OCI-LY3 (cell line): ENCODE measurements at regions not wholly inside any gene's neighbourhood (a gene's known extent, or its start where the extent isn't known, plus 50 kb on each side); places are given as distances from the start of the nearest gene placed in this dataset.

ENCODE experiments used
- CTCF ChIP-seq: fragments of 200-600, 300-600 bp; sonication (generic); IDR thresholded peaks from 2 replicates; pipeline ENCODE4 v1.5.1; 2014; ENCODE audit warnings: antibody characterized with exemption, low read length, low read depth
- EZH2phosphoT487 ChIP-seq: fragments of 200-600 bp; shearing (Covaris generic); IDR thresholded peaks from 2 replicates; pipeline ENCODE4 v1.6.1; 2018; ENCODE audit warnings: antibody characterized with exemption, mixed run types, low read depth

DNA sequence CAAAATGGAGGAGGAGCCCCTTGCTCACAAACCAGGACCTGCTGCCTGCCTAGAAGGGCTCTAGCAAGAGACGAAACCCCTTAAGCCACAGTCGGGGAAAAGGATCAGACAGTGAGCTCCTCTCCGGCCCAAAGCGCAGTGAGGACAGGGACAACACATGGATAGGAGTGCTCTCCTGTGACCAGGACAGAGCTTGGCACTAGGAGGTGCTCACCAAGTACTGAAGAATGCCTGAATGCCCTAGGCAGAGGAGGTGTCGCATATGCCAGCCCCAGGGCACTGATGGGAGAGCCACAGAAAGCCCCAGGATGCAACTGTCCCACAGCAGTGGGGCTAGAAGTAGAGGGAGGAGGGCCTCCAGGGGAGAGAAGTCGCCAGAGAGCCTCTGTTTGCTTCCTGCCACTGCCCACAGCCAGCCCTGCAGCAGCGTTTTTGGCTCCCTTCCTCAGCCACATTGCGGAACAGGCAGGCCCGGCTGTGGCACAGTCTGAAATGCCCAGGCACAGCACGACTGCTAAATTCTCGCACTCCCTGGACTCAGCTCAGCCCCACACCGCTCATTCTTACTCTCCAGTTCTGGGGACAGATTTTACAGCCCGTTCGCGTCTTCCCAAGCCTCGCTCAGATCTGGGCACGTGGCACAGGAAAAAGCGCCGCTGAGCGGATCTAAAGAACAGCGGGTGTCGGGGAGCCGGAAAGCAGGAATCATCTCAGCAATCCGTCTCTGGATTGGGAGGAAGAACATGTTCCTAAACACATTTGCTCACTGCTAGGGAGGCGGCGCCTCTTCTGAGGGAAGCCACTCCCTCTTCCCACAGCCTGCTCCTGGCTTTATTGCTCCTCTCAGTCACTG, 98.7 kb upstream of the POU3F3 start:
- TF ChIP-seq CTCF: no peak
- no peak for TF ChIP-seq EZH2phosphoT487
